C4-2B (cell line): ENCODE measurements at regions not wholly inside any gene's neighbourhood (a gene's known extent, or its start where the extent isn't known, plus 50 kb on each side); places are given as distances from the start of the nearest gene placed in this dataset.

Experiments
- H3K27ac ChIP-seq: fragments of 450-650 bp; 2 replicates; pipeline ENCODE4 v1.5.1; 2017
- CTCF ChIP-seq: fragments of 450-650 bp; conservative IDR thresholded peaks from 2 replicates; pipeline ENCODE4 v1.5.1; 2017; ENCODE audit warnings: mild to moderate bottlenecking
- ZFX ChIP-seq: fragments of 450-650 bp; IDR thresholded peaks from 2 replicates; pipeline ENCODE4 v1.6.1; 2017

- TF ChIP-seq ZFX = no peak
- TF ChIP-seq CTCF = no peak
- H3K27ac ChIP-seq = no peak overlapping the region
Measured at GRCh38 chr1:22320587-22321344, 130.9 kb upstream of the ZBTB40 start.

- H3K27ac ChIP-seq = no peak overlapping the region
- TF ChIP-seq CTCF = no peak
Measured at GRCh38 chr1:22321917-22322316, 129.7 kb upstream of the ZBTB40 start.

- TF ChIP-seq CTCF = no peak
- no peak overlapping the region for H3K27ac ChIP-seq
Measured at GRCh38 chr1:22323141-22323845, 128.4 kb upstream of the ZBTB40 start.

- TF ChIP-seq CTCF (no peak), ZFX (no peak)
- no peak overlapping the region for H3K27ac ChIP-seq
Measured at GRCh38 chr1:22323846-22324504, 127.7 kb upstream of the ZBTB40 start.

- TF ChIP-seq ZFX (no peak), CTCF (no peak)
- H3K27ac ChIP-seq = no peak overlapping the region
Measured at GRCh38 chr1:22325531-22326371, 125.9 kb upstream of the ZBTB40 start.

- H3K27ac ChIP-seq = no peak overlapping the region
- TF ChIP-seq CTCF = no peak
- no peak for TF ChIP-seq ZFX
Measured at GRCh38 chr1:22326372-22326915, 125.2 kb upstream of the ZBTB40 start.
